Activated CD4-positive, alpha-beta T cell treated with anti-CD3 and anti-CD28 coated beads, Interleukin-2, Interleukin-6, amounts not matched to agents 100 ng/mL and 50 ng/mL, durations not matched to agents 16 hours and 8 hours (primary cell): ENCODE measurements at regions not wholly inside any gene's neighbourhood (a gene's known extent, or its start where the extent isn't known, plus 50 kb on each side); places are given as distances from the start of the nearest gene placed in this dataset.

Source experiments
- DNase-seq: peaks from one replicate; pipeline ENCODE4 v3.0.0-alpha.2; 2020

DNA sequence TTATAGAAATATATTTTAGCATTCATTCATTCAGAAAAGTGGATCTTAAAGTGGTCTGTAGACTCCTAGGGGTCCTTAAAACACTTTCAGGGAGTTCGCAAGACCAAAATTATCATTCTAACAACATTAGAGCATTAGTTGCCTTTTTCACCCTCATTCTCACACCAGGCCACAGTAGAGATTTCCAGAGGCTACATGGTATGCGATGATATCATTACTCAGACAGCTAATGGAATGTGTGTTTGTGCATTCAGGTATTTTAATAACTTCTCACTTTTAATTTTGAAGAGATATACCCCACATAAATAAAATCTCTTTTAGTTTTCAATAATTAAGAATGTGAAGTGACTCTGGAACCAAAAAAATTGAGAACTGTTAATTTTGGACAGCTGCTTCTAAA lies 206.9 kb downstream of the NSUN3 start:
- no peak for DNase-seq

DNA sequence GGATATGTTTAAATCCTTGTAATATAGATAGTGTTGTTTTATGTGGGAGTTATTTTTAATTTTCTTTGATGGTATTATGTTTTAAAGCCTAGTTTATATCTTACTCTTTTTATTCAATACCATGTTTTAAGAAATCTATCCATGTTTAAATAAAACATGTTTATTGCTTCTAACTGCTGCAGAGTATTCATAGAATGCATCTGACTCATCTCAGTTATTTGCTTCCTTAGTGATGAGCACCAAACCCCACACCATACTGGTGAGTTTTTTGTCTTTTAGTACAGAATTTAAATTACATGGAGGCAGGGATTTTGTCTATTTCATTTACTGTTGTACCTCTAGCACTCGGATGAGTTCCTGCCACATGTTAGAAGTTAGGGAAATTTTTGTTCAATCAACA lies 209.2 kb downstream of the NSUN3 start:
- DNase-seq, result no peak

DNA sequence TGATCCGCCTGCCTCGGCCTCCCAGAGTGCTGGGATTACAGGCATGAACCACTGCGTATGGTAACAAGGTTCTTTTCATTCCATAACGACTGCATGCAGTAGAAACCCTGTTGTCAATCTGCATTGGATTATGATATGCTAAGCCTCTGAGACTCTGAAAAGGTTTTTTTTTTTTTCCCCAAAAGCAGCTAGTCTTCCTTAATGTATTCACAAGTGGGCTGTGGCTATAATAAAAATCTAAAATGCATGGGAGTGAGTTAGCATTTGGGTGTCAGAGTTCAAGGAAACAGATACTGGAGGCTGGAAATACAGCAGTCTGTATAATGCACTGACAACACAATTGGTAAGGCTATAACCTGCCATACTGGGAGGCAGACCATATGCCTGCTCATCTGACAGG lies 218.1 kb downstream of the NSUN3 start:
- DNase-seq, result no peak

DNA sequence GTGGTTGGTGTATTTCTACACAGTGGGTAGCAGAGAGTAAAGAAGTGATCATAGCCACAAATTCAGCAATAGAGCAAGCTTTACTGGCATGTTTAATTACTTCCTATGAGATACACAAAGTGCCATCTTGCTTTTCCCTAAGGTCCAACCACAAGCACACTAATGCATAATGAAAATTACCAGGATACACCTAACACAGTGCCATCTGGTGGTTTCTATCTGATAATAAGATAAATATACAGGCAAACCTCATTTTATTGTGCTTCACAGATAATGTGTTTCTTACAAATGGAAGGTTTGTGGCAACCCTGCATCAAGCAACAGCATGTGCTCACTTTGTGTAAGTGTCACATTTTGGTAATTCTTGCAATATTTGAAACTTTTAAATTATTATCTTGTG lies 223.0 kb downstream of the NSUN3 start:
- no peak for DNase-seq

DNA sequence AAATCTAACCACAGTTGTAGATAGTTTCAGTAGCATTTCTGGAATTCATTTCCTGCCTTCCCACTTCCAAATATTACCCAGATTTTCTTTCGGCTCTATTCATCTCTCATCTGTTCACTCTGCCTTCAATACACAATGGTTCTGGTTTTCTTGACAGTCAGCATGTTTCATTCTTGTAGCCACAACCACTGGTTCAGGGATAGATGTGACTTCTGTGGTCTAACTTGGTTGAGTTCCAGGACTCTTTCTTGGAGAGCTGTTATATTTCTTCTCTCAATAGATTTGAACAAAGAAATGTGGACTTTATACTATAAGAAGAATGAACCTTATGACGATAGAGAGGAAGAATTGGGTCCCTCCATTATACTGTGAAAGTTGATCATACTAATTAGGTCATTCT lies 228.8 kb downstream of the NSUN3 start:
- DNase-seq, result no peak

DNA sequence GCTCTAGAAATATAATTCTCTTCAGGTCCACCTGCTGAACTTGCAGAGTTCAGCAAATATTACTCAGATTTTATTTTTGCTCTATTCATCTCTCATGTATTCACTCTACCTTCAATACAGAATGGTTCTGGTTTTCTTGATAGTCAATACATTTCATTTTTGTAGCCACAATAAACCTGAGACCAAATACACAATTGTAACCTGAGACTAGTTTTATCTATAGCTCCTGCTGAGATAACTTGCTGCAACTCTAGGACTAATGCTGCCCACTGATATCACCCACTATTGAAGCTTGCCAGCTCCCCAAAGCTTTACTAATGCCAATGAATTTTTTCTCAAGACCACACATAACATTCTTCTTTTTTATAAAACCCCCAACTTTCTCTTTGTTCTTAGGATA lies 229.3 kb downstream of the NSUN3 start:
- no peak for DNase-seq

DNA sequence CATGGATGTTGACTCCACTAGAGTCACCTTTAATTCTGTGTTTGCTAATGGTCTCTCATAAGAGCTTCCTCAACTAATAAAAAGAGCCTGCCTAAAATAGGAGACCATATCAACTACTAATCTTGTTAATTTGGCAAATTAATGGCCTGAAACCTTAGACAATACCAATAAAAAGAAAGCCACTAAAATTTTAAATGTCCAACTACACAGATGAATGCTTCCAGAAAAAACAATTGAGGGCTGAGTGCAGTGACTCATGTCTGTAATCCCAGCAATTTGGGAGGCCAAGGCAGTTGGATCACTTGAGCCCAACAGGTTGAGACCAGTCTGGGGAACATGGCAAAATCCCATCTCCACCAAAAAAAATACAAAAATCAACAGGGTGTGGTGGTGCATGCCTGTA lies 230.9 kb downstream of the NSUN3 start:
- no peak for DNase-seq

DNA sequence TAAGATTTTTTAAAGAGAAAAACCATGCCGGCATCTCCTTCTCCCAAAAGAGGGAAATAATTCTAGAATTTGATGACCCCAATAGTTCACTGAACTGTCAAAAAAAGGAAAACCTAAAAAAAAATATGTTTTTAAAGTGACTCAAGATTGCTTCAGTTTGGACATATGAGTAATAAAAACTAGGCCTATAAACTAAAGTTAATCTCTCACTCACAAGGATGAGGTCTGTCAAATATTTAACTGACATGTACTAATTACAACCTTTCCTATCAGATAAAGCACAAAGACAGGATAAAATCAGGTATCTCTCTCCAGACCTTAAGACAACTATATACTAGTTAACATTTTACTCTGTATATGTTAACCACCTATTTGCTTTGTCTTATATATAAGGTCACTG lies 231.9 kb downstream of the NSUN3 start:
- DNase-seq, result no peak

DNA sequence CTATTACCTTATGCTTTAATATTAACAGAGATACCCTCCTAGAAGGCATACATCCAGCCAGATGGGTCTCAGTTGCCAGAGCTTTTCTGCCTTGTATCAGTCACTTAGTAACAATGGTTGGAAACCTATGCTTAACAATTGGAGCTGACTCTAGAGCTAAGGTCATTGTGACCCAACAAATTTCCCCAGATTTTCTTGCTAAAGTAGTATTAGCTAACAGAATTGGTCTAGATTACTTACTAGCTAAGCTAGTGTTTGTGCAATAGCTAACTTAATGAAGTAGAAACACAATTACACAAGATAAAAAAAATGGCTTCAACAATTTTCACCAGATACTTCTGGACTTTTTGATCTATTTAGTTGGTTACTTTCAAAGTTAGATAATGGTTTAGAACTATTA lies 236.9 kb downstream of the NSUN3 start:
- DNase-seq, result no peak

DNA sequence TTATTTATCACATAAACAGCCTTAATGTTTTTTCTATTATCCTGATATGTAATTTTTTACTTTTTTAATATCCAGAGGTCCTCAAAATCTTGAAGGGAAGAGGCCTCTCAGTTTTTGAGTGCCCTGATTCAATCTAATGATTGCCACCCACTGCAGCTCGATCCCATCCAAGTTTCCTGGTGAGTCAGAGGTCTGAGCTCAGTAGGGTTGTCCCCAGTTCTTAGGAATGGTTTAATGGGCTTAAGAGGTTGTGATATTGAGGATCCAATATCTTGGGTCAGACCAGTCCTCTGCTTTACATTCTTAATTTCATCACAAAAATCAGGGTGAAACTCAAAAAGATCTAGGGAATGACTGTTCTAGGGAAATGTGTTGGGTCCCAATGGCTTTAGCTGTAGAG lies 238.5 kb downstream of the NSUN3 start:
- no peak for DNase-seq

DNA sequence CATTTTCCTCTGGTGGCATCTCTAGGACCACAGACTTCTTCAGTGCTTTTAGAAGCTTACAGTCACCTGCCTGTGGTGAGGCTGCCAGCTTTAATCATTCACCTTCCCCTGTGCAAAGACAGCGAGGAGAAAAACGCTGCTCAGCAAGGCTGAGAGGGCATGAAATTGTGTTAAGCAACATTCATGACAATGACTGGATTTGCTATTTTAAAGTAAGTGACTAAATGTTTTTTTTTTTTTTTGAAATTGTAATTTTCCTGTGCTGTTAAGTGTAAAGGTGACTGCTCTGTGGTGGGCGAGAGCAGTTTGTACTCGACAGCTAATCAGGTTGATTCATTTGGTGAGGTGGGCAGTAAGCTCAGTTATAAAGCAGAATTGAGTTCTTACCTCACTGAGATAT lies 240.4 kb downstream of the NSUN3 start:
- no peak for DNase-seq

DNA sequence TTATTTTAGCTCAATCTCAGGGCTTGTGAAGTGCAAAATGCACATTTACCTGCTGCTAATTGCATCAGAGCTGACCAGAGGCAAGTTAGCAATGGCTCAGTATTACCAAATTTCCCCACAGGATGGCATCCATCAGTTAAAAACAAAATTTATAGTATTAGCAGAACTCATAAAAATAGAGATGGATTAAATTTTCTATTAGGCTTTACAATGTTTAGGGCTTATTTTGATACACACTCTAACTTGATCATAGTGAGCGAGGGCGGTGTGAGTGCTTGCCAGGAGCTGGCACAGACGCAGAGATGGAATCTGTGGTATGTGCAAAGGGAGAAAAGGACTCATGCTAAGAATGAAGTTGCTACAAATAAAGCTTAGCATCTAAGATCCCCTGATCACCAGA lies 241.0 kb downstream of the NSUN3 start:
- no peak for DNase-seq

DNA sequence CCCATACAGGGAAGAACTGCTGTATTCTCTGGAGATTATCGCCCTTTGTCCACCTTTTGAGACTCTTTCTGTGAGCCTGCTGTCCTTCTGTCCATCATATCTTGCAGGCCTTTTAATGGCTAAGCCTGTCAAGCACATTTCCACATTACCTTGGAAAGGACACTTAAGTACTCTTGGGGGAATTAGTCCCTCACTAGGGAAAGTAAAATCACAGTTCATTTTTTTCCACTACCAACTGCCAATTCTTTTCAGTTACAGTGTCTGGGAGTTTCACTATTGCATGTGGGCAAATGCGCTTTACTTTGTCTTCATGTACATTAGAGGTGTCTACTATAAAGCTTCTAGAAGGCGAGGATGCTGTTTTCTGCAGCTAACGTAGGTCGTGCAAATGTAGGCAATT lies 242.1 kb downstream of the NSUN3 start:
- no peak for DNase-seq

DNA sequence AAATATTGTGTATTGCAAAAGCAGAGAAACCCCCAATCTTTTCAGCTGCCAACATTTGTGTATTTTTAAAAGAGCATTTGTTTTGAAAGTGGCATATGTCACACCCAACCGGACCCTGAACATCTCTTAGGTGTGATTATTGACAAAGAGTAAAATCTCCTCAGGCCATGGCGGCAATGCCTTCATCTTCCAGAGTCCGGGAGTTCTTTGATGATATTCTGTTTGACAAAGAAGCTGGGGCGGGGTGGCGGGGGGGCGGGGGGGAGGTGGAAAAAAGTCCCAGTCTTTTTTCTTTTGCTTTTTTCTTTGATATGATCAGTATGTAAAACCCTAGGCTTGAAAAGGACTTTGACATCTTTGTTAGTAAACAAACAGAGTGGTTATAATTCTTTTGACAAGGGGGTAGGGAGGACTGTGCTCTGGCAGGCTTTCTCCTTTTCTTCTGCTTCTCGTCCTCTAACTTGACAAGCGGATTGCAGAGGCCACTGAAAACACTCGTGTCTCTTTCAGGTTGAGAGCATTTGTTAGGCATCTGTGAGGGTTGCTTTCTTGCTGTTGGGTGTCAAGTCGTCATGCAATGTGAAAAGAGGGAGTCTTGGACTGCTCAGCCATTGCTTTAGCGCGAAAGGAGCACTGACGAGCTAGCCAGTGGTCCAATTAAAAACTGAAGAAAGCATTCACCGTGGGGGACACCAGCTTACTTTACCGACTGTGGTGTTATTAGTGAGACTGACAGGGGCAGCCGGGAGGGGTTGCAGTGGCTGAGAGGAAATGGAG lies 243.2 kb downstream of the NSUN3 start:
- DNase-seq, result no peak

DNA sequence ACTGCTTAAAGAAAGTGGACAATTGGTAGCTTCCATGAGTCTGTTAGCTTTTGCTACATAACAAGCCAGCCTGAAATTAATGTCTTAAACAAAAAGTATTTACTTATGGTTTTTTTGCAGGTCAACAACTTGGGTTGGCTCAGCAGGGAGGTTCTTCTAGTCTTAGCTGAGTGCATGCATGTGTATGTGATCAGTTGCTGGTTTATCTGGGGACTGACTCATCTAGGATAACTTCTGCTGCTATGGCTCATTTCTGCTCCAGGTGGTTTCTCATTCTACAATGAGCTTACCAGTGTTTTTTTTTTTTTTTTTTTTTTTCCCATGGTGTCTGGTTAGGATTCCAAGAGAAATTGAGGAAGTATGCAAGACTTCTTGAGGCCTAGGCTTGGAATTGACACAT lies 244.7 kb downstream of the NSUN3 start:
- DNase-seq, result no peak

DNA sequence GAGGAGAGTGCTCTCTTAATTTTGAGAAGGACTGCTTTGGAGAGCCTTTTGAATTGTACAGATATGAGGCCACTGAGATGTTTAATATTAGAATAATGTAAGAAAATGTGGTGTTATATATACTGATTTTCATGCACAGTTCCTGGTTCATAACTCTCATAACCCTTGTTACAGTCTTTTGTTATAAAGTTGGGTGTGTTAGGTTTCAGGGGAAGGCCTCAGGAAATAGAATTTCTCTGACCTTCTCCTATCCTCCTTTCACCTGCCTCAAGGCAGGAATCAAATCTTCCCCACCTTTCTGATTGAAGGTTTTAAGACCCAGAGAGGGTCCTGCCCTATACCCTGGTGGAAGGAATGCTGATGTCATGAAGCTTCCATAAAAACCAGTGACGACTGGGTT lies 245.9 kb downstream of the NSUN3 start:
- no peak for DNase-seq

DNA sequence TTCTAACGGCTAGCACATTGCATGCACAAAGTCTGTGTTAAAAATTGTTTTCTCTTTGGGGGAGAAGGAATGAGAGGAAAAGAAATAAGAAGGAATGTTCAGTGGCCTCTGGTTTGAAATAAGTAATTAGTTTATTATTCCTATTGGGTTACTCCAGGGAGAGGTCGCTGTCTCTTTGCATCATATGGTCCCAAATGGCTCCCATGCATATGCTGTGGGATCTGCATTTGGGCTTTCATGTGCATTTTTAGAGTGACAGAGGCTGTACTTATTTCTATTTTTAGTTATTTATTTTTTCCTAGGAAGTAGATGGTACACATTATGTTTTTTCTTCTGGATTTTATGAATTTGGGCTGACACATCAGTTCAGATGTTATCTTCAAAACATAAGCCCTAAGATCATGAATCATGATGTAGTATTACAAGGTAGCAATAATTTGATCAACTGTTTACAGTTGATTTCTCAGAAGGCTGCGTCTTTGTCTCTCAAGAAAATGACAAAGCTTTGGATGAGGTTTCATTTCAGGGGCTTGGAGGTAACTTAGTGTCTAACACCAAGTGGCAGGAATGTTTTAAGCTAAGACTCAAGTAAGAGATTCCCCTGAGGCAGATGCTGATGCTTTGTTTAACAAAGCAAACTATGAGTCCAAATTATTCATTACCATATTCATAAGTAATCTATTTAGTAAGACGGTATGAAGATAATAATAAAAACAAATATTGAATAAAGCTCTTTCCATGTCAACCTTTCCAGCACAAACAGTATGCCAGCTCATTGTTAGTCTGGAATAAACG lies 247.7 kb downstream of the NSUN3 start:
- no peak for DNase-seq

DNA sequence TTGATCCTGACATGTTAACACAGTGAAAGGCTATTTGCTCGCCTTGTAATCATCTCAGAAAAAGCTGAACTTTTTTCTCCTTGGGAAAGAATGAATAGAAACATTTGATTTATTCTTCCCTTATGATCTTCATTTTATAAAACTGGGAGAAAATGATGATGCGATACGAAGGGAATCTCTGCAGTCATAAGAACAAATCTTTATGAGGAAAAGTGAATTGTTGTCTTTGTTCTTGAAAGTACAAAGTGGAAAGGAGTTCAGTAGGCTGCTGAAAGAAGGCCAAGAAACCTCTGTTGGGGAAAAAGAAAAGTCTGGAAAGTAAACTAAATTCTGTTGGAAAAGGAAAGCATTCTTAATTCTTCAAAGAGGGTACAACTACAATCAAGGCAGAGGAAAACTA lies 248.8 kb downstream of the NSUN3 start:
- no peak for DNase-seq

DNA sequence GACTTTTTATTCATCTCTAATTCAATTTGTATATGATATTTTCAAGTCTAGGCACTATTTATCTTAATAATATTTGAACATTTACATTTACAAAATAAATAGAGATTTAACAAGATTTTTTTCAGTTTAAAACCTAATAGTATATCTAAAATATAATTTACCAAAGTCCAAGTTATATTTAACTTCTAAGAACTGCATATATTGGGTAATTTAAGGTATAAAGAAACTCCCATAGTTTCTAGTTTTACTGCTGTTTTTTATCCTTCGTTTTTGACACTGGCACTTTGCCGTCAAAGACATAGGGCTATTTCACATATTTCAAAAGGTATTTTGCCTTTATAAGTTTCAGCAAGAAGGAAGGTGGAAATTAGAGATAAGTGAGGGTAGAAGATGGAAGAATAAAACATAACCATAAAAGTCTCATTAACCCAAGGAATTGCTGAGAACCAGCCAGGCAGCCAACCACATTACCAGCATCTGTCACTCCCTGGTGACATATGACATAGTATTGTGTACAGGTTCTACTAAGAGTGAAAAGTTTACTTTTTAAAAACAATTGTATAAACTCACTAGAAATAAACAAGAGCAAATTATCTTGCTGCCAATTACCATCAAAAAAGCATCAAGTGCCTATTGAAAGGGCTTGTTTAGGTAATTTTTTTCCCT lies 251.5 kb downstream of the NSUN3 start:
- DNase-seq, result no peak

DNA sequence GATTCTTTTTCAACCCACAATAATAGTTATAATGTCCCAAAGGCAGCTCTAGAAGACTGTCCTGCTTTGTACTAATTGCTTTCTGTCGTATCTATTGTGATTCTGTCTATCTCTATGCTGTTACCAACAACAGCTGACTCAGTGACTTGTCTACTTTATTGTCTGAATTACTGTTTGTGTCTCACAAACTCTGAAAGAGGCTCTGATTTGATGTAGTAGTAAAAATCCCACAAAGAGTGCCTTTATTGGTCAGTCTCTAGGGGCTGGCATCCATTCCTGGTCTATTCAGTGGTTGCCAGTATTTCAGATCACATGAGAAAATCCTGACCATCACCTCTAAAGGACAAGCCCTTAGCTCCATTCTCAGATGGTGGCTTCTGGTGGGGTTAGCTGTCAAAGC lies 254.2 kb downstream of the NSUN3 start:
- DNase-seq, result no peak

DNA sequence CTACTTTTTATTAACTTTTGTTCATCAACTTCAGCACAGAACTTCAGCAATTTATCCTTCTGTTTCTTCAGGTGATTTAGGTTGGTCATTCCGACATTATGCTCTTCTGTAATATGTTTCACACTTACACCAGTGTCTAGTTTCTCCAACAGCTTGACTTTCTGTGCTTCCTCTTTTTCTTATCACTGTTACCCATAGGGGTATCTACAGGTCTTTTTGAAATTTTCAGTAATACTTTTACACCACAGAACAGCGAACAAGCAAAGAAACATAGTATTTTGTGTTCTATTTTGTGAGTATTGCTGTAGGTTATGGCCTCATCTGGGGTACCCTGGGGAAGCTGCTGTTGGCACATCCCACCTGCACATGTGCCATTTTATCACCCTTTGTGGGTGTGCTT lies 260.7 kb downstream of the NSUN3 start:
- DNase-seq, result no peak

DNA sequence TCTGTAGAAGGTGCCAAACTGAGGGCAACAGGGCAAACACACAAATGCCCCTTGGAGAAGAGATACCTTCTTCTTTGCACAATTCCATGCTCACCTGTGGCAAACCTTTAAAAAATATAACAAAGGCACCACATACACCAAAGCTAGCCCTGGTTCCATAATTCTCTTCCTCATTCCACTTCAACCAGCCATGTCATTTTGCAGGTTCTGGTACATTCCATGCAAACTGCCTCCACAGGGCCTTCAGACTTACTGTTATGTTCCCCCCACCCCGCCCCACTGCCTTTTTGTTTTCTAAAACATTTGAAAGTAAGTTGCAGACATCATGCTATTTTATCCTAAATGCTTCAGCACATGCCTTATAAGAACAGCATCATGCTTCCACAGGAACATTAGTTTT lies 269.0 kb downstream of the NSUN3 start:
- DNase-seq, result no peak

DNA sequence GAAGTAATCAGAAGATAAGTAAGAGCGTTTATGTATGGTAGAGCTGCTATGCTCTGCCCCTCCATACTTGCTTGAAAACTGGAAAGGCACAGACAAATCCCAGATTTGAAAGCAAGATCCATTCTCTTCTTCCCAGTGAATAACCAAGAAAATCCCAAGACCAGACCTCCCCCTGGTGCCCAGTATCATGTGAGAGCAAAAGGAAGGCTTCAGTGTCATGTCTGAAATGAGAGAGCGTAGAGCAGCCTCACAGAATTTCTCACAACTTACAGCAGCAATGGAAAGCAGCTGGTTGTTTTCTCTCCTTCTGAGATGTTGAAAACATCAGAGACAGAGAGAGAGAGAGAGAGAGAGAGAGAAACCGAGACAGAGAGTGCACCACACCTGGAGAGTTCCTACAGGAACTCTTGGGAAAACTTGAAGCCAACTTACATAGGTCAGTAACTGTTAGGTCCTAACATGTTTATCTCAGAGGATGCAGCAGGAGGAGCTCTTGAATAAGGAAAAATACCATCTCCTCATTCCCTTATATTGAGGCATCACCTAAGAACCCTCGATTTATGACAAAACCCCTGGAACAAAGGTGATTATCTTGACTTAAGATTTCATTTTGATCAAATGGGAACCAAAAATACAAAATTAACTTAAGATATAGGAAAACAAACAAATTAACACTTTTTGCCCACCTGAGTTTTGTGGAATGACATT lies 273.3 kb downstream of the NSUN3 start:
- DNase-seq, result no peak

DNA sequence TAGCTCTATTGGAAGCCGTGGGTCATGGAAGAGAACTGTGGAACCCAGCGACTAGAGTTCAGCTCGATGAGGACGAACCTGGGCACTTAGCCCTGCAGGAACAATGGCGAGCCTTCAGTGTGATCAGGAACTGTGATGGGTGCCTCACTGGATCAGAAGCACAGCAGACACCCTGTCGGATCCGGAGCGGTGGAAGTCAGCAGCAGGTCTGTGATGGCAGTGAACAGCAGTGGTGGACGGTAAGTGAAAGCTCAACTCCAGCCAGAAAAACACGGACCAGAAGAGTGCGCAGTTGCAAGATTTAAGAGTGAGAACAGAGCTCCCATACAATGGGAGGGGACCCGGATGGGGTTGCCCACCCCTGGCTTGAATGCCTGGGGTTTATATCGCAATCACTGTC lies 282.2 kb downstream of the NSUN3 start:
- DNase-seq, result no peak
